GM06990 (cell line): ENCODE measurements at regions not wholly inside any gene's neighbourhood (a gene's known extent, or its start where the extent isn't known, plus 50 kb on each side); places are given as distances from the start of the nearest gene placed in this dataset.

Source experiments
- DNase-seq: peaks from one replicate; pipeline ENCODE4 v3.0.0-alpha.2; 2011; ENCODE audit not compliant: insufficient read length; ENCODE audit errors: extremely low read depth
- H3K27me3 ChIP-seq: replicated peaks from 2 replicates; pipeline ENCODE4 v1.6.0; 2011; ENCODE audit warnings: low read length; ENCODE audit not compliant: control insufficient read depth, insufficient read depth
- H3K36me3 ChIP-seq: 2 replicates; pipeline ENCODE4 v1.5.1; 2011; ENCODE audit warnings: low read length; ENCODE audit not compliant: control insufficient read depth, insufficient read depth
- H3K4me3 ChIP-seq: replicated peaks from 2 replicates; pipeline ENCODE4 v1.5.1; 2011; ENCODE audit warnings: low read depth, mild to moderate bottlenecking, control low read depth, low read length
- TF ChIP-seq, protein P1 (sequence below): IDR thresholded peaks from 2 replicates; pipeline ENCODE4 v1.5.1; 2011; ENCODE audit warnings: low read length, control low read depth, mild to moderate bottlenecking, inconsistent platforms; ENCODE audit not compliant: insufficient read depth, poor library complexity, severe bottlenecking

DNA sequence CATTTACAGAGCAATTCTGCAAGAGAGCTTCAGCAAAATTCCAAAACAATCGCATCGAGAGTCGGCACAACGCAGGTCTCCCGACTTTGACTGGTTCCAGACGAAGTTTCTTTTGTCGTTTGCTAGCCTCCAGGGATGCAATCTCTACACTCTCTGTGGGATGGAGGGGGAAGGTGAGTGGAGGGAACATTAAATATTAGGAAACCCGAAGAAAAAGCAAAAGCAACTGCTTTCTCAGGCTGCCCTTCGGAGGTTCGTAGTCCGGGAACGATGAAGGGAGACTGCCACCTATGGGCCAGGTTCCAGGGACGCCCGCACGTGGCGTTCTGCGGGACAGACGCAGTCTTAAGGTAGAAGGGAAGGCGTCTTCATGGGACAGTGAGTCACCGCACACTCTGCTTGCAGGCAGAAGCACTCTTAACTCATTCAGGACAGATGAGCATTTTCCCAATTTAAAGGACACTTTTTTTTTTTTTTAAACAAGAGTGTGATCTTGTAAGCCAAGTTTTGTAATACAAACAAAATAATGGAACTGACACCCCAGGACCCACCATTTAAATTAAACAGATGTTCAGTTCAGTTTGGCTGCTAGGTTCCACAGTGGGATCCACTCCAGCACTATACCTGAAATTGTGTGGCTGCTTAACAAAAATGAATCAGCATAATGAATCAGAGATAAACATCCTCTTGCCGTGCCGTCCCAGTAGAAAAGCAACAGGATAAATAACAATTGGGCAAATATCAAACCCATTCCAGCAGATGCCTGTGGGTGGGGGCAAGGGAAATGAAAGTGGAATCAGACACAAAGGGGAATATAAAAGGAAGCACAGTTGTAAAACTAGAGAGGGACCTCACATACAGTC, 65.8 kb upstream of the ARMC2 start:
- peak; percentile 57 for DNase-seq
- H3K36me3 ChIP-seq, result no peaks in the 10 kb centered on the region
- H3K4me3 ChIP-seq, result peak overlapping the region; percentile 61
- H3K27me3 ChIP-seq, result peaks cover 2% of the 10 kb centered on the region
- TF ChIP-seq, protein P1, sequence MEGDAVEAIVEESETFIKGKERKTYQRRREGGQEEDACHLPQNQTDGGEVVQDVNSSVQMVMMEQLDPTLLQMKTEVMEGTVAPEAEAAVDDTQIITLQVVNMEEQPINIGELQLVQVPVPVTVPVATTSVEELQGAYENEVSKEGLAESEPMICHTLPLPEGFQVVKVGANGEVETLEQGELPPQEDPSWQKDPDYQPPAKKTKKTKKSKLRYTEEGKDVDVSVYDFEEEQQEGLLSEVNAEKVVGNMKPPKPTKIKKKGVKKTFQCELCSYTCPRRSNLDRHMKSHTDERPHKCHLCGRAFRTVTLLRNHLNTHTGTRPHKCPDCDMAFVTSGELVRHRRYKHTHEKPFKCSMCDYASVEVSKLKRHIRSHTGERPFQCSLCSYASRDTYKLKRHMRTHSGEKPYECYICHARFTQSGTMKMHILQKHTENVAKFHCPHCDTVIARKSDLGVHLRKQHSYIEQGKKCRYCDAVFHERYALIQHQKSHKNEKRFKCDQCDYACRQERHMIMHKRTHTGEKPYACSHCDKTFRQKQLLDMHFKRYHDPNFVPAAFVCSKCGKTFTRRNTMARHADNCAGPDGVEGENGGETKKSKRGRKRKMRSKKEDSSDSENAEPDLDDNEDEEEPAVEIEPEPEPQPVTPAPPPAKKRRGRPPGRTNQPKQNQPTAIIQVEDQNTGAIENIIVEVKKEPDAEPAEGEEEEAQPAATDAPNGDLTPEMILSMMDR, result peak; percentile 91

DNA sequence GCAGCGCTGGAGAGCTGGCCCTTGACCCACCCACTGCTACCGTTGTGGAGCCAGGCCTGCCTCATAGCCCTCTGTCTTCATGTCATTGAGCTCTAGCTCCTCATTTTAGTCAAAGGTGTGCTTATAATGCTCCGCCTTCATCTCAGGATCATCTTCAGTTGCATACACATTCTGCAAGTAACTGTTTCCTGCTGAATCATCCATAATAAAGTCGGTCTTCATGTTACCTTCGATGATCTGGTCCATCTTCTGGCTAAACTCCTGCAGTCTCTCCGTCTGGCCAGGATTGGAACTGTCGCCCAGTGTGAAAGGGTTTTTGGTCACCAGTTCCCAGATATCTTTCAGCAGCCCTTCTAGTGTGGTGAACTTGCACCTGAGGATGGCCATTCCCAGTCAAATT, 62.6 kb upstream of the ARMC2 start:
- no peak for DNase-seq
- peaks cover 2% of the 10 kb centered on the region for H3K27me3 ChIP-seq
- H3K36me3 ChIP-seq, result no peaks in the 10 kb centered on the region
- TF ChIP-seq, protein P1, result no peak
- H3K4me3 ChIP-seq, result no peak overlapping the region

DNA sequence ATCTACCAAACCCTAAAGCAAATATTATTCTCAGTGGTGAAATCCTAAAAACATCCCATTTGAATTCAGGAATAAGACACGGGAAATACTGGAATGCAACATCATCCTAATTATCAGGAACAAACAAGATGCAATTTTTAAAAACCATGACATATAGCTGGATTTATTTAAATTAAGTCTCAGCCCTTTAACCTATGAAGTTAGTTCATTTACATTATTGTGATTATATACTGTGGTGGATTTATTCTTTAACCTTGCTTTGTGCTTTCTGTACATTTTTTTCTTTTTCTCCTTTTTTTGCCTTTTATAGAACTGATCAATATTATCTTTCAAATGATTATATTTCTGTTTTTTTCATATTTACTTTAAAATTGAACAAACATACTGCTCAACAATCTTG, 59.8 kb upstream of the ARMC2 start:
- TF ChIP-seq, protein P1, result no peak
- H3K27me3 ChIP-seq, result peaks cover 2% of the 10 kb centered on the region
- no peak for DNase-seq
- H3K4me3 ChIP-seq, result no peak overlapping the region
- no peaks in the 10 kb centered on the region for H3K36me3 ChIP-seq

DNA sequence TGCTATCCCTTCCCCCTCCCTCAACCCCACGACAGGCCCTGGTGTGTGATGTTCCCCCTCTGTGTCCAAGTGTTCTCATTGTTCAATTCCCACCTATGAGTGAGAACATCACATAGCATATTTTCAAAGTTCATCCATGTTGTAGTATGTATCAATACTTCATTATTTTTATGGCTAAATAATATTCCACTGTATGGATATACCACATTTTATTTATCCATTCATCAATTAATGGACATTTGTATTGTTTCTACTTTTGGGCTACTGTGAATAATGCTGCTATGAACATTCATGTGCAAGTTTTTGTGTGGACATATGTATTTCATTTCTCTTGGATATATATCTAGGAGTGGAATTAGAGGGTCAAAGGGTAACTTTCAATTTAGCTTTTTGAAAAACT, 58.7 kb upstream of the ARMC2 start:
- TF ChIP-seq, protein P1, result no peak
- H3K27me3 ChIP-seq, result no peaks in the 10 kb centered on the region

DNA sequence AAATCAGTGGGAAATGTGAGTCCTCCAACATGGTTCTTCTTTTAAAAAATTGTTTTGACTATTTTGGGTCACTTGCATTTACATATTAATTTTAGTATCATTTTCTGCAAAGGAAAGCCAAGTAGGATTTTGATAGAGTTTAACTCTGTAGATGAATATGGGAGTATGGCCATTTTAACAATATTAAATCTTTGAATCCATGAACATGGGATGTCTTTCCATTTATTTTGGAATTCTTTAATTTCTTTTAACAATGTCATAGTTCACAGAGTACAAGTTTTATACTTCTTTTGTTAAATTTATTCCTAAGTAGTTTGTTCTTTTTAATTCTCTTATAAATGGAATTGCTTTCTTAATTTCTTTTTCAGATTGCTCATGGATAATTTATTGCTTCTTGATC, 56.5 kb upstream of the ARMC2 start:
- no peak overlapping the region for H3K4me3 ChIP-seq
- TF ChIP-seq, protein P1, result no peak
- no peak for DNase-seq
- no peaks in the 10 kb centered on the region for H3K36me3 ChIP-seq
- H3K27me3 ChIP-seq, result no peaks in the 10 kb centered on the region; the same call in 1 of the 2 replicates

More for the DNA sequence above, 58.7 kb upstream of the ARMC2 start:
- no peak overlapping the region for H3K4me3 ChIP-seq
- H3K36me3 ChIP-seq, result no peaks in the 10 kb centered on the region
- no peak for DNase-seq
